HCT116 (cell line): ENCODE measurements at regions not wholly inside any gene's neighbourhood (a gene's known extent, or its start where the extent isn't known, plus 50 kb on each side); places are given as distances from the start of the nearest gene placed in this dataset.

Experiments
- ATAC-seq: fragments of 200-7000 bp; cut with Tn5 transposase; 2 replicates; pipeline ENCODE4 v1.9.1; 2020; ENCODE audit warnings: mild to moderate bottlenecking, moderate library complexity
- BruUV-seq: library from RNA; stranded (reverse); fragments of 400-500 nt; replicated peaks from 2 replicates; lab custom pipeline; 2021; lab: Mats Ljungman, UMichigan
- CTCF ChIA-PET: fragments of 300-600 bp; sonication (Branson Sonifier 250); formaldehyde crosslinking; loops from one replicate; lab custom pipeline; 2021; ENCODE audit warnings: antibody characterized with exemption; lab: Charles Lee
- POLR2A ChIA-PET: fragments of 300-600, 350-600 bp; sonication (Branson Sonifier 250); formaldehyde crosslinking; loops from one replicate; lab custom pipeline; 2021; ENCODE audit warnings: antibody characterized with exemption; lab: Charles Lee
- RAD21 ChIA-PET, 2 experiments: fragments of 300-600 bp; sonication (Branson Sonifier 250); formaldehyde crosslinking; loops; one replicate each; lab custom pipeline; 2023; ENCODE audit warnings: low total read pairs in 2 of 2; ENCODE audit not compliant: uncharacterized antibody in 2 of 2, unreplicated experiment in 2 of 2, low non-redundant PET in 1 of 2; lab: Charles Lee
- DNase-seq: peaks from one replicate; pipeline ENCODE4 v3.0.0-alpha.2; 2010; ENCODE audit warnings: low read depth, low spot score
- H2AFZ ChIP-seq: fragments of 200-600 bp; shearing (Covaris generic), sonication (generic); 2 replicates; pipeline ENCODE4 v1.6.1; 2017; ENCODE audit warnings: low read depth, mixed run types, mixed read lengths, antibody characterized with exemption, low read length; ENCODE audit not compliant: poor library complexity, severe bottlenecking
- H3K27ac ChIP-seq: 2 replicates; pipeline ENCODE4 v1.5.1; 2012; ENCODE audit warnings: low read depth, low read length
- H3K27me3 ChIP-seq: fragments of 200-600 bp; sonication (generic); 2 replicates; pipeline ENCODE4 v1.6.1; 2016; ENCODE audit warnings: mixed run types, low read length, mixed read lengths; ENCODE audit not compliant: insufficient read depth
- H3K36me3 ChIP-seq, 2 experiments: fragments of 200-500 bp in 1 of 2; fragments of 200-600 bp in 1 of 2; sonication (Bioruptor generic) in 1 of 2; sonication (generic) in 1 of 2; 2 replicates each; pipeline versions ENCODE4 v1.5.1 to v1.6.1; 2014 to 2016; ENCODE audit warnings: low read length in 2 of 2, inconsistent platforms in 1 of 2, mixed read lengths in 1 of 2, mixed run types in 1 of 2; ENCODE audit not compliant: insufficient read depth in 2 of 2, control insufficient read depth in 1 of 2
- H3K4me1 ChIP-seq, 2 experiments: fragments of 200-600 bp in 1 of 2; sonication (generic) in 1 of 2; 2 replicates each; pipeline versions ENCODE4 v1.5.1 to v1.6.1; 2012 to 2017; ENCODE audit warnings: low read length in 2 of 2, inconsistent platforms in 1 of 2, mild to moderate bottlenecking in 1 of 2, mixed read lengths in 1 of 2, mixed run types in 1 of 2, moderate library complexity in 1 of 2; ENCODE audit not compliant: insufficient read depth in 2 of 2, control insufficient read depth in 1 of 2
- H3K4me2 ChIP-seq: fragments of 200-600 bp; sonication (generic); 2 replicates; pipeline ENCODE4 v1.6.1; 2017; ENCODE audit warnings: mixed run types, low read length, mixed read lengths
- H3K4me3 ChIP-seq, 2 experiments: fragments of 200-600 bp in 1 of 2; sonication (generic) in 1 of 2; replicated peaks in 1 of 2; 2 replicates each; pipeline ENCODE4 v1.5.1; 2011 to 2016; ENCODE audit warnings: low read length in 2 of 2, control low read depth in 1 of 2, low read depth in 1 of 2, mild to moderate bottlenecking in 1 of 2, mixed read lengths in 1 of 2, mixed run types in 1 of 2
- H3K79me2 ChIP-seq: fragments of 200-600 bp; sonication (generic); 2 replicates; pipeline ENCODE4 v1.6.1; 2017; ENCODE audit warnings: mild to moderate bottlenecking, mixed run types, low read length, moderate library complexity, mixed read lengths; ENCODE audit not compliant: insufficient read depth
- H3K9ac ChIP-seq: fragments of 200-600 bp; sonication (generic); 2 replicates; pipeline ENCODE4 v1.6.1; 2016; ENCODE audit warnings: low read length, mixed read lengths
- H3K9me2 ChIP-seq: fragments of 200-600 bp; sonication (generic), shearing (Covaris generic); 2 replicates; pipeline ENCODE4 v1.6.1; 2017; ENCODE audit warnings: mixed run types, mild to moderate bottlenecking, moderate library complexity; ENCODE audit not compliant: insufficient read depth
- H3K9me3 ChIP-seq, 2 experiments: fragments of 200-500 bp in 1 of 2; fragments of 200-600 bp in 1 of 2; sonication (Bioruptor generic) in 1 of 2; sonication (generic) in 1 of 2; 2 replicates each; pipeline ENCODE4 v1.6.1; 2014 to 2017; ENCODE audit warnings: low read length in 2 of 2, mixed read lengths in 2 of 2, inconsistent platforms in 1 of 2, low read depth in 1 of 2, mild to moderate bottlenecking in 1 of 2, mixed run types in 1 of 2, moderate library complexity in 1 of 2; ENCODE audit not compliant: control insufficient read depth in 1 of 2, insufficient read depth in 1 of 2
- H4K20me1 ChIP-seq: fragments of 200-600 bp; sonication (generic), shearing (Covaris generic); 2 replicates; pipeline ENCODE4 v1.6.1; 2017; ENCODE audit warnings: mixed run types, mild to moderate bottlenecking, moderate library complexity; ENCODE audit not compliant: insufficient read depth
- CTCF ChIP-seq, 3 experiments: fragments of 200-600 bp in 1 of 3; sonication (generic) in 1 of 3; IDR thresholded peaks in 2 of 3; conservative IDR thresholded peaks in 1 of 3; 2 replicates each; pipeline ENCODE4 v1.5.1; 2012 to 2017; ENCODE audit warnings: low read depth in 2 of 3, low read length in 2 of 3, antibody characterized with exemption in 1 of 3, borderline replicate concordance in 1 of 3, control low read depth in 1 of 3, mild to moderate bottlenecking in 1 of 3, mixed read lengths in 1 of 3, mixed run types in 1 of 3, moderate library complexity in 1 of 3; ENCODE audit not compliant: insufficient read depth in 1 of 3
- ELF1 ChIP-seq: IDR thresholded peaks from 2 replicates; pipeline ENCODE4 v1.6.1; 2012; ENCODE audit warnings: low read depth, borderline replicate concordance
- EZH2 ChIP-seq: fragments of 200-600 bp; sonication (generic); IDR thresholded peaks from 2 replicates; pipeline ENCODE4 v1.6.1; 2017; ENCODE audit warnings: antibody characterized with exemption, mixed run types
- FOSL1 ChIP-seq: IDR thresholded peaks from 2 replicates; pipeline ENCODE4 v1.6.1; 2012; ENCODE audit warnings: low read depth
- SRF ChIP-seq: IDR thresholded peaks from 2 replicates; pipeline ENCODE4 v1.6.1; 2012; ENCODE audit warnings: low read depth
- ZBTB33 ChIP-seq: IDR thresholded peaks from 2 replicates; pipeline ENCODE4 v1.6.1; 2011; ENCODE audit warnings: mild to moderate bottlenecking, low read length, moderate library complexity; ENCODE audit not compliant: insufficient replicate concordance; ENCODE audit errors: extremely low read depth
- intact Hi-C: fragments of 100-400 bp; cut with micrococcal nuclease; formaldehyde crosslinking; loops from 2 replicates; pipeline ENCODE4 v1.10.0; 2022

GRCh38 chr13:39926345-39926744 is 270.9 kb downstream of the COG6 start:
- ChIA-PET CTCF (no interaction called here), POLR2A (no interaction called here), RAD21 (no interaction called here)
- H4K20me1 ChIP-seq = no peaks in the 10 kb centered on the region
- H2AFZ ChIP-seq = no peak overlapping the region
- DNase-seq (no peak), ATAC-seq (no peak)
- no peaks in the 10 kb centered on the region for H3K4me1 ChIP-seq
- no peaks in the 10 kb centered on the region for H3K79me2 ChIP-seq
- H3K27me3 ChIP-seq = no peaks in the 10 kb centered on the region
- intact Hi-C loops = no loop called here
- H3K9me3 ChIP-seq = 0 out of 4 replicates have a peak, but pooled peaks cover 0 to 5% of the 10 kb centered on the region in 2 experiments
- H3K9ac ChIP-seq = no peak overlapping the region
- H3K9me2 ChIP-seq = no peaks in the 10 kb centered on the region
- H3K36me3 ChIP-seq = no peaks in the 10 kb centered on the region; a peak in 1 of 4 replicates
- BruUV-seq = no TSS peak
- H3K27ac ChIP-seq = no peak overlapping the region
- TF ChIP-seq EZH2 (no peak), CTCF (IDR thresholded peaks at IDR 0.05 in 2 of 3, conservative IDR thresholded peaks at IDR 0.05 in 1 of 3; ENCODE audit: borderline replicate concordance in 1 of 3, insufficient read depth in 1 of 3, low read depth in 2 of 3, low read length in 2 of 3) (no peak), ELF1 (no peak), SRF (no peak), FOSL1 (no peak), ZBTB33 (no peak)
- H3K4me3 ChIP-seq = no peak overlapping the region
- no peak overlapping the region for H3K4me2 ChIP-seq
